Fibroblast of lung (primary cell): ENCODE measurements at regions not wholly inside any gene's neighbourhood (a gene's known extent, or its start where the extent isn't known, plus 50 kb on each side); places are given as distances from the start of the nearest gene placed in this dataset.

Experiments used
- DNase-seq, 2 donors: peaks; one replicate each; pipeline versions ENCODE4 v3.0.0 to v3.0.0-alpha.2; 2010; ENCODE audit warnings: low read depth in 2 of 2
- H2AFZ ChIP-seq: 2 replicates; pipeline ENCODE4 v1.5.1; 2012; ENCODE audit warnings: low read length, control low read depth, inconsistent platforms
- H3K27ac ChIP-seq: 2 replicates; pipeline ENCODE4 v1.5.1; 2011; ENCODE audit warnings: low read length, control low read depth; ENCODE audit not compliant: insufficient read depth
- H3K27me3 ChIP-seq: 2 replicates; pipeline ENCODE4 v1.5.1; 2011; ENCODE audit warnings: mild to moderate bottlenecking, low read length; ENCODE audit not compliant: control insufficient read depth, insufficient read depth
- H3K36me3 ChIP-seq: 2 replicates; pipeline ENCODE4 v1.5.1; 2011; ENCODE audit warnings: low read length; ENCODE audit not compliant: control insufficient read depth, insufficient read depth
- H3K4me1 ChIP-seq: 2 replicates; pipeline ENCODE4 v1.5.1; 2011; ENCODE audit warnings: low read length; ENCODE audit not compliant: control insufficient read depth, insufficient read depth; ENCODE audit errors: extremely low read depth
- H3K4me2 ChIP-seq: 2 replicates; pipeline ENCODE4 v1.5.1; 2011; ENCODE audit warnings: low read length, control low read depth; ENCODE audit not compliant: insufficient read depth; ENCODE audit errors: extremely low read depth
- H3K4me3 ChIP-seq, 4 experiments: fragments of 200-600 bp in 1 of 4; sonication (generic) in 1 of 4; replicated peaks in 1 of 4; 2 replicates each; pipeline ENCODE4 v1.5.1; 2011 to 2016; ENCODE audit warnings: low read length in 4 of 4, low read depth in 3 of 4, mild to moderate bottlenecking in 3 of 4, control low read depth in 2 of 4, inconsistent platforms in 1 of 4, mixed read lengths in 1 of 4; ENCODE audit not compliant: insufficient read depth in 1 of 4; ENCODE audit errors: control extremely low read depth in 1 of 4
- H3K79me2 ChIP-seq: 2 replicates; pipeline ENCODE4 v1.5.1; 2012; ENCODE audit warnings: mild to moderate bottlenecking, low read length, inconsistent platforms; ENCODE audit not compliant: control insufficient read depth, insufficient read depth
- H3K9ac ChIP-seq: 2 replicates; pipeline ENCODE4 v1.5.1; 2011; ENCODE audit warnings: mild to moderate bottlenecking, low read length, control low read depth; ENCODE audit not compliant: insufficient read depth
- H3K9me3 ChIP-seq: 2 replicates; pipeline ENCODE4 v1.5.1; 2012; ENCODE audit warnings: low read depth, low read length; ENCODE audit not compliant: control insufficient read depth, insufficient read depth
- H4K20me1 ChIP-seq: 2 replicates; pipeline ENCODE4 v1.5.1; 2011; ENCODE audit warnings: low read length; ENCODE audit not compliant: control insufficient read depth, insufficient read depth; ENCODE audit errors: extremely low read depth
- EZH2 ChIP-seq: IDR thresholded peaks from 2 replicates; pipeline ENCODE4 v1.5.1; 2012; ENCODE audit warnings: low read length, control low read depth, mild to moderate bottlenecking; ENCODE audit errors: missing control alignments
- TF ChIP-seq, protein P1 (sequence below), 2 donors: IDR thresholded peaks in 1 of 2; conservative IDR thresholded peaks in 1 of 2; 1 replicate in 1 of 2; 2 replicates in 1 of 2; pipeline ENCODE4 v1.5.1; 2011 to 2012; ENCODE audit warnings: low read length in 2 of 2, control low read depth in 1 of 2, inconsistent platforms in 1 of 2, low read depth in 1 of 2, mild to moderate bottlenecking in 1 of 2

DNA sequence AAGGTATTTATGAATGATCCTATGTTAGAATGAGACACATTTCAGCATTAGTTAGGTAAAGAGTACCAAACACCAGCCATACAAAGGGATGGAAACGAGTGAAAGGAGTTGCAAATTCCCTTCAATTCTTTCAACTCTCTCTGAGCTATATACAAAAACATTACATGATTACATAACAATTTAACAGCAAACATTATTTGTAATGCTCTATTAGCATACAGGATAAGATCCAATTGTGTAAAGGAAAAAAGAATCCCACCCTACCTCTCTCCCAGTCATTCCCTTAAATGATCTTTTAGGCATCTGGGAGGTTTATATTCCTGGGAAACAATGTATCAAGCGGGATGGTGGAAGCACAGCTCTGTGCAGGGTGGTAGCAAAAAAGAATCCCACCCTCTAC lies 117.9 kb downstream of the RHOU start:
- TF ChIP-seq, protein P1, sequence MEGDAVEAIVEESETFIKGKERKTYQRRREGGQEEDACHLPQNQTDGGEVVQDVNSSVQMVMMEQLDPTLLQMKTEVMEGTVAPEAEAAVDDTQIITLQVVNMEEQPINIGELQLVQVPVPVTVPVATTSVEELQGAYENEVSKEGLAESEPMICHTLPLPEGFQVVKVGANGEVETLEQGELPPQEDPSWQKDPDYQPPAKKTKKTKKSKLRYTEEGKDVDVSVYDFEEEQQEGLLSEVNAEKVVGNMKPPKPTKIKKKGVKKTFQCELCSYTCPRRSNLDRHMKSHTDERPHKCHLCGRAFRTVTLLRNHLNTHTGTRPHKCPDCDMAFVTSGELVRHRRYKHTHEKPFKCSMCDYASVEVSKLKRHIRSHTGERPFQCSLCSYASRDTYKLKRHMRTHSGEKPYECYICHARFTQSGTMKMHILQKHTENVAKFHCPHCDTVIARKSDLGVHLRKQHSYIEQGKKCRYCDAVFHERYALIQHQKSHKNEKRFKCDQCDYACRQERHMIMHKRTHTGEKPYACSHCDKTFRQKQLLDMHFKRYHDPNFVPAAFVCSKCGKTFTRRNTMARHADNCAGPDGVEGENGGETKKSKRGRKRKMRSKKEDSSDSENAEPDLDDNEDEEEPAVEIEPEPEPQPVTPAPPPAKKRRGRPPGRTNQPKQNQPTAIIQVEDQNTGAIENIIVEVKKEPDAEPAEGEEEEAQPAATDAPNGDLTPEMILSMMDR (conservative IDR thresholded peaks at IDR 0.05 in 1 of 2, IDR thresholded peaks at IDR 0.05 in 1 of 2; ENCODE audit: low read depth in 1 of 2, low read length in 2 of 2) = no peak
- TF ChIP-seq EZH2 = no peak
- Histone ChIP-seq H3K4me3 (no peak overlapping the region), H3K79me2 (no peaks in the 10 kb centered on the region), H3K36me3 (no peaks in the 10 kb centered on the region), H3K9ac (no peak overlapping the region), H3K9me3 (no peaks in the 10 kb centered on the region), H2AFZ (no peak overlapping the region), H3K4me1 (no peaks in the 10 kb centered on the region), H3K27ac (no peak overlapping the region), H4K20me1 (no peaks in the 10 kb centered on the region), H3K27me3 (no peaks in the 10 kb centered on the region), H3K4me2 (no peak overlapping the region)
- DNase-seq = no peak

DNA sequence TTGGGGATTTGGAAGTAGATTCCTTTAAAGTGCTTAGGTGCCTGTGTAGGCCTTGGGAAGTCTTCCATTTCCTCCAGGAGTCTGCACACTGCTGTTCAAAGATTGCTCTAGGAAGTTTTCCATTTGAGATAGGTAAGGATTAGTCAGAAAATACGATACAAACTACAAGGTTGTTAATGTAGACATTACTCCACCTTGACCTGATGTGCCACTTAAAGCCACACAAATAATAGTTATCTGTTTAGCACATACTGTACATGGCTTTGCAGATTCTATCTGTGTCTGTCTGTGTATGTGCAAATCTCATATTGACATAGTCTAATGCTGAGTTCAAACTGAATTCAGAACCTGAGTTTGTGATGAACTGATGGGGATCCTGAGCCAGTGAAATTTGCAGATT lies 118.4 kb downstream of the RHOU start:
- H3K27me3 ChIP-seq = no peaks in the 10 kb centered on the region
- DNase-seq = no peak
- H3K4me1 ChIP-seq = no peaks in the 10 kb centered on the region
- H3K27ac ChIP-seq = no peak overlapping the region
- no peaks in the 10 kb centered on the region for H3K36me3 ChIP-seq
- no peak overlapping the region for H3K9ac ChIP-seq
- H2AFZ ChIP-seq = no peak overlapping the region
- no peak for TF ChIP-seq EZH2
- TF ChIP-seq, protein P1 (conservative IDR thresholded peaks at IDR 0.05 in 1 of 2, IDR thresholded peaks at IDR 0.05 in 1 of 2; ENCODE audit: low read depth in 1 of 2, low read length in 2 of 2) = no peak
- H3K9me3 ChIP-seq = no peaks in the 10 kb centered on the region
- no peak overlapping the region for H3K4me2 ChIP-seq
- H3K4me3 ChIP-seq = no peak overlapping the region
- H3K79me2 ChIP-seq = no peaks in the 10 kb centered on the region
- no peaks in the 10 kb centered on the region for H4K20me1 ChIP-seq

DNA sequence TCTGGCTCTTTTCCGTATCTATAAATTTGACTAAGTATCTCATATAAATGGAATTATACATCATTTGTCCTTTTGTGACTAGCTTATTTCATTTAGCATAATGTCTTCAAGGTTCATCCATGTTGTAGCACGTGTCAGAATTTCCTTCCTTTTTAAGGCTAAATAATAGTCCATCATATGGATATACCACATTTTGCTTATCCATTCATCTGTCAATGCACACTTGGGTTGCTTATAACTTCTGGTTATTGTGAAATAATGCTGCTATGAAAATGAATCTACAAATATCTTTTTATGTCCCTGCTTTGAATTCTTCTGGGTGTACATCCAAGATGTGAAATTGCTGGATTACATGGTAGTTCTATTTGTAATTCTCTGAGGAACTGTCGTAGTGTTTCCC lies 119.6 kb downstream of the RHOU start:
- H2AFZ ChIP-seq = no peak overlapping the region
- H3K9me3 ChIP-seq = no peaks in the 10 kb centered on the region
- no peak for DNase-seq
- no peak overlapping the region for H3K27ac ChIP-seq
- no peak for TF ChIP-seq EZH2
- TF ChIP-seq, protein P1 (conservative IDR thresholded peaks at IDR 0.05 in 1 of 2, IDR thresholded peaks at IDR 0.05 in 1 of 2; ENCODE audit: low read depth in 1 of 2, low read length in 2 of 2) = no peak
- no peak overlapping the region for H3K9ac ChIP-seq
- H4K20me1 ChIP-seq = no peaks in the 10 kb centered on the region
- no peaks in the 10 kb centered on the region for H3K36me3 ChIP-seq
- H3K4me1 ChIP-seq = no peaks in the 10 kb centered on the region
- H3K4me3 ChIP-seq = no peak overlapping the region
- no peaks in the 10 kb centered on the region for H3K79me2 ChIP-seq
- H3K4me2 ChIP-seq = no peak overlapping the region
- H3K27me3 ChIP-seq = no peaks in the 10 kb centered on the region
